NCI-H2107 treated with DMSO at 0.1 percent for 48 hours (cell line): ENCODE measurements at regions not wholly inside any gene's neighbourhood (a gene's known extent, or its start where the extent isn't known, plus 50 kb on each side); places are given as distances from the start of the nearest gene placed in this dataset.

Experiments
- DNase-seq: peaks from one replicate; lab custom pipeline; 2025; ENCODE audit not compliant: unreplicated experiment; lab: John Stamatoyannopoulos, UW

DNA sequence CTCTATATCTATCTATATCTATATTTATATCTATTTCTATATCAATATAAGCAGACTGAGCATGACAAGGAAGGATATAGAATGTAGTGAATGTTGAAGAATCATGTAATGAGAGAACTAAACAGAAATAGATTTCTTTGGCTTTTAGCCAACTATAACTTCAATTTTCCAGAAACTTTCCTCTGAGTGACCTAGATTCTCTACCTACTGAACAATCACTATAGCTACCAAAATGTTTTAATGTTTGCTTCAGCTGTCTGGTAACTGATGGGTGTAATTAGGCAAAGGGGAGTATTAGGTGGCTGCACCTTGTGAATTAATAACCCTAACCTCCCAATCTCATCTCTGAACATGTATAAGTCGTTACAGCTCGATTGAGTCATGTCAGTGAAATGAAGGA lies 76.4 kb upstream of the ROBO1 start:
- no peak for DNase-seq

DNA sequence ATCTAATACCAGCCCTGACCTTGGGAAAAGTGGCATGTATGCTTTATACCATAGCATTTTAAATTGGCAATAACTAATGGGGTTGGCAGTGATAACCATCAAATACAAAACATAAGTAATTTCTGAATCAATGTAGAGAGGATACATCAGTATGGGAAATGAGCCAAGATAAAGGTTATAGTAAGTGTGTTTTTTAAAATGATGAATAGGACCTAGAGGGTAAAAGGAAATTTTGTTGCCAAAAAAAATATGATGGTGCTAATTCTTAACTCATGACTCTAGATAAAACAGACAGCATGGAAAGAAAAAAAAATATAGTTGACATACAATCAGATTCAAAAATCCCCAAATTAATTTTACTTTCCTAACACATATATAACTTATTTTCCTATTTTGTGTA lies 75.4 kb upstream of the ROBO1 start:
- no peak for DNase-seq

DNA sequence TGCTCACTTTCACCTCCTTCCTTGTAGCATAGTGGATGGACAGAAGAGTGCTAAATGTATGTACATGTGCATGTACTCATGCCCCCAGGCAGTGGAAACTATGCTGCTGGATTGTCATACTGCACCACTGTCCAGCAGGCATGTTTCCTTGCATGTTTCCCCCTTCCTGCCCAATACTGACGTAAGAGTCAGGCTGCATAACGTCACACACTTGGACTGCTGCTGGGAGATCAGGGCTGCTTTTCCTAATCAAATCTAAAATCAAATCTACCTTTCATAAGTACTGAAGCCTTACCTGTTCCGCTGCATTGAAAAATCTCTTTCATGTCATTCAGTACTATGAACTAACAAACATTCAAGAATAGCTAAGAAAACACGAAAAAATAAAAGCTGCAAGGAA lies 67.9 kb upstream of the ROBO1 start:
- no peak for DNase-seq

DNA sequence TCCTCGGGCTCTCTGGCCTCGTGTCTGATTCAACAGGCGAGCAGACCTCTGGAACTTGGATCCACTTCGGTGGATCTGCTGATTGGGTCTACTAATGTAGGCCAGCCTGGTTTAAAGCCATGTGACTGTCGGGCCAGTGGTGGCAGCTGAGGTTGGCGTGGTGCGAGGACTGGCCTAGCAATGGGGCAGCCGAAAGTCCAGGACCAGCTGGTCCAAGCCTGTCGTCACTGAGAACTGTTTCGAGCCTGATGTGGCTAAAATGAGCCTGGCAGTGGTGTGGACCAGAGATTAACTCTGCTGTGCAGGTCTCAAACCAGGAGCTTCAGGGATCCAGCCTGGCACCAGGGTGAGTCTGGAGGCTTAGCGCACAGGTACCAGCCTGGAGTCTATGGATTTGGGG lies 56.4 kb upstream of the ROBO1 start:
- no peak for DNase-seq

DNA sequence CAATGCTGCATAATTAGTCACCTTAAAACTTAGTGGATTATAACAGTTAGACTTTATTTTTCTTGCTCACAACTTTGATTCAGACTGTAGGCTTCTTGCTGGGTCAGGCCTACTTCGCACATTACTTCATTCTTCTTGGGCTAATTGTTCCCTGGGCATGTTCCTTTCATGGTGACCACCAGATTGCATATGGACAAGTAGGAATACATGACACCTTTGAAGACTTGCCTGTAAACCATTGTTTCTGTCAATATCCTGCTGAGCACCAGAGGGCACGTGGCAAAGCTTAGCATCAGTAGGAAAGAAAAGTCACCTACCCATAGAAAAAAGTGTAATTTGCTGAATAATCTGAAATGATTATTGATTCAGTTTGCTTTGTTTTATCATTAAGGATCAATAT lies 54.3 kb upstream of the ROBO1 start:
- DNase-seq = no peak

DNA sequence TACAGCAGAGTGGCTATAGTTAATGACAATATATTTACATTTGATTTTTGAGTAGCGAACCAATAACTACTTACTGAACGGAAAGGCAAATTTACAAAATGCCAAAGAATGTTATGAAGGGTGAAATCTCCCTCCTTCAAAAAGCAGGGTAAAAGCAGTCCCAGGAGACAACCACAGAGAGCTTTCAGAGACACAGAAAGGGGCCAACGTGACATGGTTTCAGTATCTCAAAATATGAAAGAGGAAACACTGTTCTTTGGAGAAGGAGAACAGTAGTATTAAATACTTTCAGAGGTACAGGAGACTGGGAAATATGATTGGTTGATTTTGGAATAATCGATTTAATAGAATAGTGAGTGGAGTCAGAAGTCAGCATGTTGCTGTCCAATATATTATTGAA lies 52.3 kb upstream of the ROBO1 start:
- no peak for DNase-seq

DNA sequence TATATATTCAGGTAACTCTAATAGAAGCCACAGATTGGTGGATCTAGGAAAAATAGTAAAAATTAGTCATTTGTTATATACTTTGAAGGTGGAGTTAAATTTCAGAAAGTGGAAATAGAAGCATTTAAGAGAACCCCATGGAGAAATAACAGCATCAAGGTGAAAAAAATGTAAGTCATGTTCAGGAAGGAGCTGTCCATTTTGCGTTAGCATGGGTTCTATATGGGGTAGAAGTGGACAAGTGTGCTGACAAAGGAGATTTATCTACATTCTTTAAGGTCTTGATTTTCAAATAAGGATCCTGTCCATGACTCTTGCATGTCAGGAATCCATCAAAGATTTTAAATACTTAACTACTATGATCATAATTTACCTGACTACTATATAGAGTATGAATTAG lies 50.2 kb upstream of the ROBO1 start:
- DNase-seq = no peak
